ENCODE measurements at regions not wholly inside any gene's neighbourhood (a gene's known extent, or its start where the extent isn't known, plus 50 kb on each side); places are given as distances from the start of the nearest gene placed in this dataset.

DNA sequence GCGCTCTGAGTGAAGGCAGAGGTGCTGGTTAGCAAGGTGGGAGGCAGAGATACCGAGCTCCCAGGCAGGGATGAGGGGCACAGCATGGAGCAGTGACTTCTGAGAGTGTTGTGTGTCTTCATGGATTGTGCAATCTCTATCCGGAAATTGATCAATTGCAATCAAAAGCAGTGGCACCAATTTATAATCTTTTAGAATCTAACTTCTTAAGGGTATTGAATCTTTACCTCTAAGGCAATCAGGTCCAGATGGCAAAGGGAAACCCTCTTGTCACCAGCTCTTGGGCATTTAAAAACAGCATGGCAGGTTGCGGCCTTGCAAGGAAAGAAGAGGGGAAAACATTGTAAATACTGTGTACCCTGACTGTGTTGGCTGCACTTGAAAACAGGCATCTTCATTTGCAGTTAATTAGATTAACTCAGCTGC is 58.0 kb upstream of the MRTFB start:
- Mint-ChIP-seq H3K27me3 (ENCODE audit: unreplicated experiment) (no peaks in the 10 kb centered on the region), H3K36me3 (ENCODE audit: insufficient read depth, unreplicated experiment) (no peaks in the 10 kb centered on the region), H3K4me1 (ENCODE audit: low read depth, unreplicated experiment) (peaks cover 28% of the 10 kb centered on the region), H3K27ac (ENCODE audit: unreplicated experiment) (no peak overlapping the region), H3K4me3 (ENCODE audit: low read depth, unreplicated experiment) (no peak overlapping the region), H3K9me3 (ENCODE audit: low read depth, unreplicated experiment) (no peaks in the 10 kb centered on the region)
- TF ChIP-seq, protein P1, sequence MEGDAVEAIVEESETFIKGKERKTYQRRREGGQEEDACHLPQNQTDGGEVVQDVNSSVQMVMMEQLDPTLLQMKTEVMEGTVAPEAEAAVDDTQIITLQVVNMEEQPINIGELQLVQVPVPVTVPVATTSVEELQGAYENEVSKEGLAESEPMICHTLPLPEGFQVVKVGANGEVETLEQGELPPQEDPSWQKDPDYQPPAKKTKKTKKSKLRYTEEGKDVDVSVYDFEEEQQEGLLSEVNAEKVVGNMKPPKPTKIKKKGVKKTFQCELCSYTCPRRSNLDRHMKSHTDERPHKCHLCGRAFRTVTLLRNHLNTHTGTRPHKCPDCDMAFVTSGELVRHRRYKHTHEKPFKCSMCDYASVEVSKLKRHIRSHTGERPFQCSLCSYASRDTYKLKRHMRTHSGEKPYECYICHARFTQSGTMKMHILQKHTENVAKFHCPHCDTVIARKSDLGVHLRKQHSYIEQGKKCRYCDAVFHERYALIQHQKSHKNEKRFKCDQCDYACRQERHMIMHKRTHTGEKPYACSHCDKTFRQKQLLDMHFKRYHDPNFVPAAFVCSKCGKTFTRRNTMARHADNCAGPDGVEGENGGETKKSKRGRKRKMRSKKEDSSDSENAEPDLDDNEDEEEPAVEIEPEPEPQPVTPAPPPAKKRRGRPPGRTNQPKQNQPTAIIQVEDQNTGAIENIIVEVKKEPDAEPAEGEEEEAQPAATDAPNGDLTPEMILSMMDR (IDR thresholded peaks at IDR 0.05; ENCODE audit: unreplicated experiment), result no peak
- BruUV-seq (replicated peaks), result no TSS peak
- intact Hi-C loops (cut with micrococcal nuclease; ENCODE audit: unreplicated experiment), result no loop called here
- no peak for DNase-seq
- CTCF ChIA-PET, result no interaction called here

- no TSS peak for BruUV-seq (replicated peaks)
- Mint-ChIP-seq H3K36me3 (ENCODE audit: insufficient read depth, unreplicated experiment) (no peaks in the 10 kb centered on the region), H3K4me3 (ENCODE audit: low read depth, unreplicated experiment) (no peak overlapping the region), H3K27me3 (ENCODE audit: unreplicated experiment) (no peaks in the 10 kb centered on the region), H3K4me1 (ENCODE audit: low read depth, unreplicated experiment) (peaks cover 28% of the 10 kb centered on the region), H3K9me3 (ENCODE audit: low read depth, unreplicated experiment) (no peaks in the 10 kb centered on the region), H3K27ac (ENCODE audit: unreplicated experiment) (no peak overlapping the region)
- intact Hi-C loops (cut with micrococcal nuclease; ENCODE audit: unreplicated experiment), result no loop called here
- no peak for DNase-seq
- CTCF ChIA-PET, result no interaction called here
- TF ChIP-seq, protein P1 (IDR thresholded peaks at IDR 0.05; ENCODE audit: unreplicated experiment), result no peak
These were observed 57.4 kb upstream of the MRTFB start for GRCh38 chr16:14013571-14014283.

GRCh38 chr16:14014284-14014625 is 56.9 kb upstream of the MRTFB start:
- Mint-ChIP-seq H3K27me3 (ENCODE audit: unreplicated experiment) (no peaks in the 10 kb centered on the region), H3K9me3 (ENCODE audit: low read depth, unreplicated experiment) (no peaks in the 10 kb centered on the region), H3K27ac (ENCODE audit: unreplicated experiment) (no peak overlapping the region), H3K4me1 (ENCODE audit: low read depth, unreplicated experiment) (peaks cover 28% of the 10 kb centered on the region), H3K36me3 (ENCODE audit: insufficient read depth, unreplicated experiment) (no peaks in the 10 kb centered on the region), H3K4me3 (ENCODE audit: low read depth, unreplicated experiment) (no peak overlapping the region)
- no TSS peak for BruUV-seq (replicated peaks)
- no peak for DNase-seq
- TF ChIP-seq, protein P1 (IDR thresholded peaks at IDR 0.05; ENCODE audit: unreplicated experiment), result no peak
- CTCF ChIA-PET, result no interaction called here
- intact Hi-C loops (cut with micrococcal nuclease; ENCODE audit: unreplicated experiment), result no loop called here

GRCh38 chr16:14015033-14015432 is 56.1 kb upstream of the MRTFB start:
- CTCF ChIA-PET, result no interaction called here
- H3K36me3 Mint-ChIP-seq (ENCODE audit: insufficient read depth, unreplicated experiment), result no peaks in the 10 kb centered on the region
- no peaks in the 10 kb centered on the region for H3K9me3 Mint-ChIP-seq (ENCODE audit: low read depth, unreplicated experiment)
- no peak overlapping the region for H3K27ac Mint-ChIP-seq (ENCODE audit: unreplicated experiment)
- peaks cover 28% of the 10 kb centered on the region for H3K4me1 Mint-ChIP-seq (ENCODE audit: low read depth, unreplicated experiment)
- intact Hi-C loops (cut with micrococcal nuclease; ENCODE audit: unreplicated experiment), result loop anchor here (5.0 kb wide), 1 partner anchor 172 kb away; no protein-coding TSS in a partner anchor
- no peaks in the 10 kb centered on the region for H3K27me3 Mint-ChIP-seq (ENCODE audit: unreplicated experiment)
- no peak for DNase-seq
- TF ChIP-seq, protein P1 (IDR thresholded peaks at IDR 0.05; ENCODE audit: unreplicated experiment), result no peak
- no peak overlapping the region for H3K4me3 Mint-ChIP-seq (ENCODE audit: low read depth, unreplicated experiment)
- BruUV-seq (replicated peaks), result no TSS peak

All from Calu3 (cell line).